ENCODE measurements at regions not wholly inside any gene's neighbourhood (a gene's known extent, or its start where the extent isn't known, plus 50 kb on each side); places are given as distances from the start of the nearest gene placed in this dataset.
A peak's percentile ranks its signal among the peaks of the same experiment; 100 is the strongest.

DNA sequence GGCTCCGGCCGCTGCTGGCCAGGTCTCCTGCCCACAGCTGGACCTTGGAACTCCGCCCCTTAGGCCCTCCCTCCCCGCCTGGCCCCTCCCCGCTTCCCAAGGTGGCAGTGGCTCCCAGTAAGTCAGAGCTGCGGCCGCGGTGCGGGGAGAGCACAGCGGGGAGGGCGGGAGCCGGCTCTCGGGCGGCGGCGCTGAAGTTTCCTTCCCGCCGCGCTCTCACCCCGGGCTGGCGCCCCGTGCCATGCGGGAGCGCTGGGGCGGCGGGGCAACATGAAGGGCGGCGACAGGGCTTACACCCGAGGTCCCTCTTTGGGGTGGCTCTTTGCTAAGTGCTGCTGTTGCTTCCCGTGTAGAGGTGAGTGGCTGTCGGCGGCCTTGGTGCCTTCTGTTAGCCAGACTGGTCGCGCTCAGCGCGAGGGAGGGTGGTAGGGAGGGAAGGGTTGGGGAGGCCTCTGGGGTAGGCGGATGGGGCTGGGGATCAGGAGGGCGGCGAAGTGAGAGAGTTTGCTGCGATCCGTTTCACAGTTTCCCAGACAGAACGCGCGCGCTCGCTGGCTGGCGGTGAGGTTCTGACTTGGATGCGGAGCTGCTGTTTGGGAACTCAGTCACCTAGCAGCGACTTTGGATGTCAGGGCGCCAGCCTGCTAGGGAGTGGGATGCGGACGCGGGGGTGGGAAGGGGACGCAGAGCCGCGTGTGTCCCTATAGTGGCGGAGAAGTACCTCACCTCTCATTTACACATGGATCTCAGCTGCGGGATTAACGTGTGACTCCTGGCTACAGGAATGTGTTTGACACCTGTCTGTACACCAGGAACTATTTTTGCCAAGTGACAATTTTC, 145.5 kb upstream of the UMPS start (continued):
- TF ChIP-seq NFE2L2 (IDR thresholded peaks at IDR 0.05; ENCODE audit: low read length): no peak
- no peak; the same call in 1 of the 2 replicates for TF ChIP-seq PHF21A (CRISPR knock-in tag; IDR thresholded peaks at IDR 0.05)
- TF ChIP-seq ZNF264 (CRISPR knock-in tag; IDR thresholded peaks at IDR 0.05): no peak
- TF ChIP-seq, protein P1, sequence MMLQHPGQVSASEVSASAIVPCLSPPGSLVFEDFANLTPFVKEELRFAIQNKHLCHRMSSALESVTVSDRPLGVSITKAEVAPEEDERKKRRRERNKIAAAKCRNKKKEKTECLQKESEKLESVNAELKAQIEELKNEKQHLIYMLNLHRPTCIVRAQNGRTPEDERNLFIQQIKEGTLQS (CRISPR knock-in tag; IDR thresholded peaks at IDR 0.05): no peak
- TF ChIP-seq, protein P2, sequence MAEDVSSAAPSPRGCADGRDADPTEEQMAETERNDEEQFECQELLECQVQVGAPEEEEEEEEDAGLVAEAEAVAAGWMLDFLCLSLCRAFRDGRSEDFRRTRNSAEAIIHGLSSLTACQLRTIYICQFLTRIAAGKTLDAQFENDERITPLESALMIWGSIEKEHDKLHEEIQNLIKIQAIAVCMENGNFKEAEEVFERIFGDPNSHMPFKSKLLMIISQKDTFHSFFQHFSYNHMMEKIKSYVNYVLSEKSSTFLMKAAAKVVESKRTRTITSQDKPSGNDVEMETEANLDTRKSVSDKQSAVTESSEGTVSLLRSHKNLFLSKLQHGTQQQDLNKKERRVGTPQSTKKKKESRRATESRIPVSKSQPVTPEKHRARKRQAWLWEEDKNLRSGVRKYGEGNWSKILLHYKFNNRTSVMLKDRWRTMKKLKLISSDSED (CRISPR knock-in tag; IDR thresholded peaks at IDR 0.05): no peak
- TF ChIP-seq, protein P3, sequence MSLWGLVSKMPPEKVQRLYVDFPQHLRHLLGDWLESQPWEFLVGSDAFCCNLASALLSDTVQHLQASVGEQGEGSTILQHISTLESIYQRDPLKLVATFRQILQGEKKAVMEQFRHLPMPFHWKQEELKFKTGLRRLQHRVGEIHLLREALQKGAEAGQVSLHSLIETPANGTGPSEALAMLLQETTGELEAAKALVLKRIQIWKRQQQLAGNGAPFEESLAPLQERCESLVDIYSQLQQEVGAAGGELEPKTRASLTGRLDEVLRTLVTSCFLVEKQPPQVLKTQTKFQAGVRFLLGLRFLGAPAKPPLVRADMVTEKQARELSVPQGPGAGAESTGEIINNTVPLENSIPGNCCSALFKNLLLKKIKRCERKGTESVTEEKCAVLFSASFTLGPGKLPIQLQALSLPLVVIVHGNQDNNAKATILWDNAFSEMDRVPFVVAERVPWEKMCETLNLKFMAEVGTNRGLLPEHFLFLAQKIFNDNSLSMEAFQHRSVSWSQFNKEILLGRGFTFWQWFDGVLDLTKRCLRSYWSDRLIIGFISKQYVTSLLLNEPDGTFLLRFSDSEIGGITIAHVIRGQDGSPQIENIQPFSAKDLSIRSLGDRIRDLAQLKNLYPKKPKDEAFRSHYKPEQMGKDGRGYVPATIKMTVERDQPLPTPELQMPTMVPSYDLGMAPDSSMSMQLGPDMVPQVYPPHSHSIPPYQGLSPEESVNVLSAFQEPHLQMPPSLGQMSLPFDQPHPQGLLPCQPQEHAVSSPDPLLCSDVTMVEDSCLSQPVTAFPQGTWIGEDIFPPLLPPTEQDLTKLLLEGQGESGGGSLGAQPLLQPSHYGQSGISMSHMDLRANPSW (CRISPR knock-in tag; IDR thresholded peaks at IDR 0.05; ENCODE audit: borderline replicate concordance): 0 out of 2 replicates have a peak, but pooled peaks have one; percentile 32
- TF ChIP-seq, protein P4, sequence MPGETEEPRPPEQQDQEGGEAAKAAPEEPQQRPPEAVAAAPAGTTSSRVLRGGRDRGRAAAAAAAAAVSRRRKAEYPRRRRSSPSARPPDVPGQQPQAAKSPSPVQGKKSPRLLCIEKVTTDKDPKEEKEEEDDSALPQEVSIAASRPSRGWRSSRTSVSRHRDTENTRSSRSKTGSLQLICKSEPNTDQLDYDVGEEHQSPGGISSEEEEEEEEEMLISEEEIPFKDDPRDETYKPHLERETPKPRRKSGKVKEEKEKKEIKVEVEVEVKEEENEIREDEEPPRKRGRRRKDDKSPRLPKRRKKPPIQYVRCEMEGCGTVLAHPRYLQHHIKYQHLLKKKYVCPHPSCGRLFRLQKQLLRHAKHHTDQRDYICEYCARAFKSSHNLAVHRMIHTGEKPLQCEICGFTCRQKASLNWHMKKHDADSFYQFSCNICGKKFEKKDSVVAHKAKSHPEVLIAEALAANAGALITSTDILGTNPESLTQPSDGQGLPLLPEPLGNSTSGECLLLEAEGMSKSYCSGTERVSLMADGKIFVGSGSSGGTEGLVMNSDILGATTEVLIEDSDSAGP (CRISPR knock-in tag; IDR thresholded peaks at IDR 0.05; ENCODE audit: borderline replicate concordance): peak; percentile 91
- no peak for TF ChIP-seq TAF15 (IDR thresholded peaks at IDR 0.05; ENCODE audit: low read depth, low read length, poor library complexity, severe bottlenecking)
- TF ChIP-seq ZNF224 (CRISPR knock-in tag; IDR thresholded peaks at IDR 0.05): peak; percentile 41; the same call in 1 of the 2 replicates
- no peak for TF ChIP-seq ZNF354B (CRISPR knock-in tag; IDR thresholded peaks at IDR 0.05)
- TF ChIP-seq, protein P5, sequence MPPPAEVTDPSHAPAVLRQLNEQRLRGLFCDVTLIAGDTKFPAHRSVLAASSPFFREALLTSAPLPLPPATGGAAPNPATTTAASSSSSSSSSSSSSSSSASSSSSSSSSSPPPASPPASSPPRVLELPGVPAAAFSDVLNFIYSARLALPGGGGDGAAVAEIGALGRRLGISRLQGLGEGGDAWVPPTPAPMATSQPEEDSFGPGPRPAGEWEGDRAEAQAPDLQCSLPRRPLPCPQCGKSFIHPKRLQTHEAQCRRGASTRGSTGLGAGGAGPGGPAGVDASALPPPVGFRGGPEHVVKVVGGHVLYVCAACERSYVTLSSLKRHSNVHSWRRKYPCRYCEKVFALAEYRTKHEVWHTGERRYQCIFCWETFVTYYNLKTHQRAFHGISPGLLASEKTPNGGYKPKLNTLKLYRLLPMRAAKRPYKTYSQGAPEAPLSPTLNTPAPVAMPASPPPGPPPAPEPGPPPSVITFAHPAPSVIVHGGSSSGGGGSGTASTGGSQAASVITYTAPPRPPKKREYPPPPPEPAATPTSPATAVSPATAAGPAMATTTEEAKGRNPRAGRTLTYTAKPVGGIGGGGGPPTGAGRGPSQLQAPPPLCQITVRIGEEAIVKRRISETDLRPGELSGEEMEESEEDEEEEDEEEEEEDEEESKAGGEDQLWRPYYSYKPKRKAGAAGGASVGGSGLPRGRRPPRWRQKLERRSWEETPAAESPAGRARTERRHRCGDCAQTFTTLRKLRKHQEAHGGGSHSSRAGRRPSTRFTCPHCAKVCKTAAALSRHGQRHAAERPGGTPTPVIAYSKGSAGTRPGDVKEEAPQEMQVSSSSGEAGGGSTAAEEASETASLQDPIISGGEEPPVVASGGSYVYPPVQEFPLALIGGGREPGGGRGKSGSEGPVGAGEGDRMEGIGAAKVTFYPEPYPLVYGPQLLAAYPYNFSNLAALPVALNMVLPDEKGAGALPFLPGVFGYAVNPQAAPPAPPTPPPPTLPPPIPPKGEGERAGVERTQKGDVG (CRISPR knock-in tag; IDR thresholded peaks at IDR 0.05; ENCODE audit: borderline replicate concordance): no peak
- TF ChIP-seq SIN3B (IDR thresholded peaks at IDR 0.05; ENCODE audit: low read length): no peak
- no peak for TF ChIP-seq ZNF615 (CRISPR knock-in tag; IDR thresholded peaks at IDR 0.05; ENCODE audit: borderline replicate concordance)
- no peak for TF ChIP-seq ZBTB8A (CRISPR knock-in tag; IDR thresholded peaks at IDR 0.05; ENCODE audit: borderline replicate concordance, low read depth)
- TF ChIP-seq ZNF878 (CRISPR knock-in tag; IDR thresholded peaks at IDR 0.05): no peak
- no peak for TF ChIP-seq ZNF30 (CRISPR knock-in tag; IDR thresholded peaks at IDR 0.05)

Measured in HepG2 (cell line).